ENCODE measurements at regions not wholly inside any gene's neighbourhood (a gene's known extent, or its start where the extent isn't known, plus 50 kb on each side); places are given as distances from the start of the nearest gene placed in this dataset.

DNA sequence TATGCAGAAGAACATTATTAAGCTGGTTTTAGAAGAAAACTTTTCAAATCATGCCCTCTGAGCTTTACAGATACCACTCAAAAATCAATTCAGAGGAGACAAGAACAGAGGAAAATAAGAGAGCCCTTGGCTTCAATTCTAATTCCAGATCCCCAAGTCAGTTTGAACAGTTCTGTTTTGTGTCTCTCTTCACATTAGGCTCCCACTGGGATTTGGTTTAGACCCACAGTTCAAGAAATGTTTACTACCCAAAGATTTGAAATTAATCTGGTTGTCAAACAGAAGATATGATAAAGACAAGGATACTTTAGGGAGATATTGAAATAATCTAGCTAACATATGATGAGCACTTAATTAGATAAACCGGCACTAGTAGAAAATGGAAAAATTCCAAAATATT, 329.5 kb downstream of the RAD51AP2 start:
- Histone ChIP-seq H3K9ac (ENCODE audit: extremely low read depth, low read length, poor library complexity, severe bottlenecking) (no peak overlapping the region), H3K4me3 (ENCODE audit: low read length) (no peak overlapping the region), H3K4me1 (ENCODE audit: control insufficient read depth, insufficient read depth, low read length) (peaks cover 4% of the 10 kb centered on the region), H3K36me3 (ENCODE audit: control insufficient read depth, insufficient read depth, low read length) (no peaks in the 10 kb centered on the region), H3K27ac (ENCODE audit: low read depth, low read length) (no peak overlapping the region), H3K9me3 (ENCODE audit: control insufficient read depth, low read length) (no peaks in the 10 kb centered on the region), H3K27me3 (ENCODE audit: control insufficient read depth, insufficient read depth, low read length, poor library complexity, severe bottlenecking) (no peaks in the 10 kb centered on the region)
- Mint-ChIP-seq H3K9me3 (no peaks in the 10 kb centered on the region), H3K4me3 (no peak overlapping the region), H3K27ac (no peak overlapping the region), H3K4me1 (peaks cover 19% of the 10 kb centered on the region), H3K27me3 (ENCODE audit: insufficient read depth) (no peaks in the 10 kb centered on the region), H3K36me3 (ENCODE audit: low read depth) (no peaks in the 10 kb centered on the region)
- TF ChIP-seq, protein P1, sequence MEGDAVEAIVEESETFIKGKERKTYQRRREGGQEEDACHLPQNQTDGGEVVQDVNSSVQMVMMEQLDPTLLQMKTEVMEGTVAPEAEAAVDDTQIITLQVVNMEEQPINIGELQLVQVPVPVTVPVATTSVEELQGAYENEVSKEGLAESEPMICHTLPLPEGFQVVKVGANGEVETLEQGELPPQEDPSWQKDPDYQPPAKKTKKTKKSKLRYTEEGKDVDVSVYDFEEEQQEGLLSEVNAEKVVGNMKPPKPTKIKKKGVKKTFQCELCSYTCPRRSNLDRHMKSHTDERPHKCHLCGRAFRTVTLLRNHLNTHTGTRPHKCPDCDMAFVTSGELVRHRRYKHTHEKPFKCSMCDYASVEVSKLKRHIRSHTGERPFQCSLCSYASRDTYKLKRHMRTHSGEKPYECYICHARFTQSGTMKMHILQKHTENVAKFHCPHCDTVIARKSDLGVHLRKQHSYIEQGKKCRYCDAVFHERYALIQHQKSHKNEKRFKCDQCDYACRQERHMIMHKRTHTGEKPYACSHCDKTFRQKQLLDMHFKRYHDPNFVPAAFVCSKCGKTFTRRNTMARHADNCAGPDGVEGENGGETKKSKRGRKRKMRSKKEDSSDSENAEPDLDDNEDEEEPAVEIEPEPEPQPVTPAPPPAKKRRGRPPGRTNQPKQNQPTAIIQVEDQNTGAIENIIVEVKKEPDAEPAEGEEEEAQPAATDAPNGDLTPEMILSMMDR (conservative IDR thresholded peaks at IDR 0.05), result no peak
- 75 to 100% methylated on average over 1 of the region's 1 CpG for WGBS, 2 experiments (ENCODE audit: insufficient coverage in 1 of 2, insufficient read length in 1 of 2)
- no peak for DNase-seq

DNA sequence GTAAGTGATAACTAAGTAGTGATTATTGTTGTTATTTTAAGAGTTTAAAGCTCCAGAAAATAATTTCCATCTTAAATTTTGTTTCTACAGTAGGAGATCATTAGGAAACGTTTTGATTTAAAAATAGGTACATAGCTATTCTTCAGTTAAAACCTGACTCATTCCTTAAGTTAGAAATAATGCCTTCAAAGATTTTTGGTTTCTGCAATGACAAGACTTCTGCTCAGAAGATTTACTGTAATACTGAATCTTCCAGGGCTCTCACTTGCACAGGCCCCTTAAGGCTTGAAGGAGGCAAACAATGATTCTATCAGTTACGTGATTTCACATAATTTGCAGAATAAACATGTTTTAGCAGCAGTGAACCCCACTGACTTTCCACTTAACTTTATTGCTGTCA, 333.7 kb downstream of the RAD51AP2 start:
- Histone ChIP-seq H3K36me3 (ENCODE audit: control insufficient read depth, insufficient read depth, low read length) (no peaks in the 10 kb centered on the region), H3K9ac (ENCODE audit: extremely low read depth, low read length, poor library complexity, severe bottlenecking) (no peak overlapping the region), H3K4me3 (ENCODE audit: low read length) (no peak overlapping the region), H3K27me3 (ENCODE audit: control insufficient read depth, insufficient read depth, low read length, poor library complexity, severe bottlenecking) (no peaks in the 10 kb centered on the region), H3K27ac (ENCODE audit: low read depth, low read length) (no peak overlapping the region), H3K4me1 (ENCODE audit: control insufficient read depth, insufficient read depth, low read length) (no peaks in the 10 kb centered on the region), H3K9me3 (ENCODE audit: control insufficient read depth, low read length) (no peaks in the 10 kb centered on the region)
- Mint-ChIP-seq H3K27ac (no peak overlapping the region), H3K4me1 (peaks cover 5% of the 10 kb centered on the region), H3K4me3 (no peak overlapping the region), H3K9me3 (no peaks in the 10 kb centered on the region), H3K27me3 (ENCODE audit: insufficient read depth) (no peaks in the 10 kb centered on the region), H3K36me3 (ENCODE audit: low read depth) (no peaks in the 10 kb centered on the region)
- no peak for DNase-seq
- TF ChIP-seq, protein P1 (conservative IDR thresholded peaks at IDR 0.05), result no peak
- 89 to 93% methylated on average over 2 of the region's 2 CpGs for WGBS, 2 experiments (ENCODE audit: insufficient coverage in 1 of 2, insufficient read length in 1 of 2)

DNA sequence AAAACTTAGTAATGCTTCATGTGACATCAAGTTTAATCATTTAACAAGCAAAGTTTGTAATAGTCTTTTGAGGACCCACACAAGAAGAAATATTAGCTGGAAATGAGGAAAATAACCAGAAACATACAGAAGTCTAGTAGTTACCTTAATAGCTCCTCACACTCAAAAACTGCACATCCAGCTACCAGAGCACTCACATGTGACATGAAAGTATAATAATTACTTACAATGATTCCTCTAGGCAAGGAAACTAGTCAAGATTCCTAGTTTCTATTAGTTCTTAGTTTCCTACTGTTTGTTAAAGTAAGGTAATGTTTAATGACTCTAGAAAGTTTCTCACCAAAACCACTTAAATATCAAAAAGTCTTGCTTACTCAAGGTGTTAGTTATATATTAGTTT, 335.8 kb downstream of the RAD51AP2 start:
- Histone ChIP-seq H3K4me3 (ENCODE audit: low read length) (no peak overlapping the region), H3K36me3 (ENCODE audit: control insufficient read depth, insufficient read depth, low read length) (no peaks in the 10 kb centered on the region), H3K27ac (ENCODE audit: low read depth, low read length) (no peak overlapping the region), H3K9ac (ENCODE audit: extremely low read depth, low read length, poor library complexity, severe bottlenecking) (no peak overlapping the region), H3K4me1 (ENCODE audit: control insufficient read depth, insufficient read depth, low read length) (no peaks in the 10 kb centered on the region), H3K9me3 (ENCODE audit: control insufficient read depth, low read length) (no peaks in the 10 kb centered on the region), H3K27me3 (ENCODE audit: control insufficient read depth, insufficient read depth, low read length, poor library complexity, severe bottlenecking) (no peaks in the 10 kb centered on the region)
- no peak overlapping the region for H3K27ac Mint-ChIP-seq
- no peak for DNase-seq
- H3K27me3 Mint-ChIP-seq (ENCODE audit: insufficient read depth), result no peaks in the 10 kb centered on the region
- TF ChIP-seq, protein P1 (conservative IDR thresholded peaks at IDR 0.05), result no peak
- no peaks in the 10 kb centered on the region for H3K36me3 Mint-ChIP-seq (ENCODE audit: low read depth)
- H3K4me1 Mint-ChIP-seq, result no peaks in the 10 kb centered on the region
- H3K9me3 Mint-ChIP-seq, result no peaks in the 10 kb centered on the region
- H3K4me3 Mint-ChIP-seq, result no peak overlapping the region

All from endodermal cell (in vitro differentiated cells).